ENCODE measurements at regions not wholly inside any gene's neighbourhood (a gene's known extent, or its start where the extent isn't known, plus 50 kb on each side); places are given as distances from the start of the nearest gene placed in this dataset.

DNA sequence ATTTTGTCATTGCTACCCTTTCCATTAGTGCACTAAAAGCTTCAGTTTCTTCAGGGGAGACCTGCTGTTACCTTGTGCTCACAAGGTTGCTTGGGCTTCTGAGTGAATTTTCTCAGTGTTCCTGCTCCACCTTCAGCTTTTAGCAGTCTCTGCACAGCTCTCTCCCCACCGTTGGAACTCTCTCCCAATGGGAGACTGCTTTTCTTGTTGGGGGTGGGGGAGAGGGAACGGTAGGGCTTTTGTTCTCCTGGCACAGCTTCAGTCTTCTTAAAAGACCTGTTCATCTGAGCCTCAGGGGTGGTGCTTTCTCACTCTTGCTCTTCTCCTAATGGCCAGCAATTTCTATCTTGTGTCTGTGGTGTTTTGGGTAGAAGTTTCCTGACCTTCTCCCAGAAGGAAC, 915.7 kb downstream of the EFNA5 start:
- CTCF ChIA-PET: interaction anchor here (1.1 kb wide), 1 partner anchor 55 kb away, joined by 3 read pairs; no protein-coding TSS in a partner anchor
- no peak overlapping the region for H3K9ac ChIP-seq (replicated peaks; ENCODE audit: extremely low read depth, insufficient read depth, low read length)
- H3K27ac ChIP-seq (ENCODE audit: insufficient read depth, low read depth, low read length): no peak overlapping the region
- FAIRE-seq: no peak
- H3K4me1 ChIP-seq (ENCODE audit: control insufficient read depth, extremely low read depth, insufficient read depth, low read length): no peaks in the 10 kb centered on the region
- no peaks in the 10 kb centered on the region for H4K20me1 ChIP-seq (replicated peaks; ENCODE audit: control insufficient read depth, extremely low read depth, insufficient read depth, low read length)
- no peaks in the 10 kb centered on the region for H3K9me1 ChIP-seq (replicated peaks; ENCODE audit: control insufficient read depth, extremely low read depth, insufficient read depth, low read length)
- no peaks in the 10 kb centered on the region for H3K27me3 ChIP-seq (ENCODE audit: control insufficient read depth in 2 of 2, insufficient read depth in 2 of 2, low read length in 2 of 2)
- H3K79me2 ChIP-seq (ENCODE audit: control insufficient read depth, insufficient read depth, low read length): no peaks in the 10 kb centered on the region
- no peaks in the 10 kb centered on the region for H3K36me3 ChIP-seq (ENCODE audit: control insufficient read depth in 2 of 2, extremely low read depth in 1 of 2, insufficient read depth in 2 of 2, low read length in 2 of 2)
- no peaks in the 10 kb centered on the region for H3K9me3 ChIP-seq (replicated peaks; ENCODE audit: control insufficient read depth, insufficient read depth, low read length)
- no peak for DNase-seq (ENCODE audit: low read depth, low spot score)
- H3K4me3 ChIP-seq (replicated peaks in 1 of 3; ENCODE audit: insufficient read depth in 1 of 3, low read depth in 1 of 3, low read length in 3 of 3): no peak overlapping the region
- POLR2A ChIA-PET: no interaction called here
- TF ChIP-seq MYC (IDR thresholded peaks at IDR 0.05; ENCODE audit: low read depth, low read length) (no peak), EZH2 (IDR thresholded peaks at IDR 0.05; ENCODE audit: borderline replicate concordance, low read depth, low read length, severe bottlenecking) (no peak), JUN (IDR thresholded peaks at IDR 0.05; ENCODE audit: borderline replicate concordance, insufficient read depth, insufficient read length, low read depth) (no peak), POLR2A (IDR thresholded peaks at IDR 0.05; ENCODE audit: low read depth, low read length) (no peak), GATA2 (IDR thresholded peaks at IDR 0.05; ENCODE audit: insufficient read depth, insufficient read length, low read depth, low read length) (no peak), FOS (IDR thresholded peaks at IDR 0.05; ENCODE audit: borderline replicate concordance, insufficient read depth, low read length) (no peak)
- TF ChIP-seq, protein P1, sequence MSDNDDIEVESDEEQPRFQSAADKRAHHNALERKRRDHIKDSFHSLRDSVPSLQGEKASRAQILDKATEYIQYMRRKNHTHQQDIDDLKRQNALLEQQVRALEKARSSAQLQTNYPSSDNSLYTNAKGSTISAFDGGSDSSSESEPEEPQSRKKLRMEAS (IDR thresholded peaks at IDR 0.05; ENCODE audit: insufficient read depth, insufficient read length): no peak
- no peak overlapping the region for H3K4me2 ChIP-seq (ENCODE audit: insufficient read depth, low read length)
- dilution Hi-C loops (cut with MboI; ENCODE audit: extremely low pct_ligation_motif_present, low sequenced_read_pairs) (no loop called here), intact Hi-C loops (cut with micrococcal nuclease) (loop anchor here (10.0 kb wide), 1 partner anchor 490 kb away; no protein-coding TSS in a partner anchor)
- no TSS peak for BruUV-seq (replicated peaks)
- no peak overlapping the region for H2AFZ ChIP-seq (ENCODE audit: low read depth, low read length)

DNA sequence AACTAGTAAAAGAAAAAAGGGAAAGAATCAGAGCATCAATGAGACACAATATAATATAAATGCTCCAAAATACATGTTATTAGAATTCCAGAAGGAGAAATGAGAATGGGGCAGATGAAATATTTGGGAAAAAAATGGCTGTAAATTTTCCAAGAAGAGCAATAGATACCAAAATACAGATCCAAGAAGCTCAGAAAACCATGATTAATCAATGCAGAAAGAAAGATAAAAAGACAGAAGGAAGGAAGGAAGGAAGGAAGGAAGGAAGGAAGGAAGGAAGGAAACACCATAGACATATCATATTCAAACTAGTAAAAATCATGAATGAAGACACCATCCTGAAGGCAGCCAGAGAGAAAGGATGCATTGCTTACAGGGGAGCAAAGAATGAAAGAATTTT, 920.9 kb downstream of the EFNA5 start:
- Histone ChIP-seq H3K27ac (ENCODE audit: insufficient read depth, low read depth, low read length) (no peak overlapping the region), H3K4me1 (ENCODE audit: control insufficient read depth, extremely low read depth, insufficient read depth, low read length) (no peaks in the 10 kb centered on the region), H3K79me2 (ENCODE audit: control insufficient read depth, insufficient read depth, low read length) (no peaks in the 10 kb centered on the region), H3K4me2 (ENCODE audit: insufficient read depth, low read length) (no peak overlapping the region), H3K27me3 (ENCODE audit: control insufficient read depth in 2 of 2, insufficient read depth in 2 of 2, low read length in 2 of 2) (no peaks in the 10 kb centered on the region), H4K20me1 (replicated peaks; ENCODE audit: control insufficient read depth, extremely low read depth, insufficient read depth, low read length) (no peaks in the 10 kb centered on the region), H3K9me3 (replicated peaks; ENCODE audit: control insufficient read depth, insufficient read depth, low read length) (no peaks in the 10 kb centered on the region), H3K9ac (replicated peaks; ENCODE audit: extremely low read depth, insufficient read depth, low read length) (no peak overlapping the region), H3K9me1 (replicated peaks; ENCODE audit: control insufficient read depth, extremely low read depth, insufficient read depth, low read length) (no peaks in the 10 kb centered on the region), H3K36me3 (ENCODE audit: control insufficient read depth in 2 of 2, extremely low read depth in 1 of 2, insufficient read depth in 2 of 2, low read length in 2 of 2) (no peaks in the 10 kb centered on the region), H3K4me3 (replicated peaks in 1 of 3; ENCODE audit: insufficient read depth in 1 of 3, low read depth in 1 of 3, low read length in 3 of 3) (no peak overlapping the region), H2AFZ (ENCODE audit: low read depth, low read length) (no peak overlapping the region)
- ChIA-PET POLR2A (no interaction called here), CTCF (interaction anchor here (2.4 kb wide), 1 partner anchor 16 kb away, joined by 6 read pairs; no protein-coding TSS in a partner anchor)
- no peak for DNase-seq (ENCODE audit: low read depth, low spot score)
- FAIRE-seq: no peak
- TF ChIP-seq GATA2 (IDR thresholded peaks at IDR 0.05; ENCODE audit: insufficient read depth, insufficient read length, low read depth, low read length): no peak
- no peak for TF ChIP-seq POLR2A (IDR thresholded peaks at IDR 0.05; ENCODE audit: low read depth, low read length)
- no peak for TF ChIP-seq FOS (IDR thresholded peaks at IDR 0.05; ENCODE audit: borderline replicate concordance, insufficient read depth, low read length)
- TF ChIP-seq JUN (IDR thresholded peaks at IDR 0.05; ENCODE audit: borderline replicate concordance, insufficient read depth, insufficient read length, low read depth): no peak
- TF ChIP-seq EZH2 (IDR thresholded peaks at IDR 0.05; ENCODE audit: borderline replicate concordance, low read depth, low read length, severe bottlenecking): no peak
- TF ChIP-seq, protein P1 (IDR thresholded peaks at IDR 0.05; ENCODE audit: insufficient read depth, insufficient read length): no peak
- TF ChIP-seq, protein P2, sequence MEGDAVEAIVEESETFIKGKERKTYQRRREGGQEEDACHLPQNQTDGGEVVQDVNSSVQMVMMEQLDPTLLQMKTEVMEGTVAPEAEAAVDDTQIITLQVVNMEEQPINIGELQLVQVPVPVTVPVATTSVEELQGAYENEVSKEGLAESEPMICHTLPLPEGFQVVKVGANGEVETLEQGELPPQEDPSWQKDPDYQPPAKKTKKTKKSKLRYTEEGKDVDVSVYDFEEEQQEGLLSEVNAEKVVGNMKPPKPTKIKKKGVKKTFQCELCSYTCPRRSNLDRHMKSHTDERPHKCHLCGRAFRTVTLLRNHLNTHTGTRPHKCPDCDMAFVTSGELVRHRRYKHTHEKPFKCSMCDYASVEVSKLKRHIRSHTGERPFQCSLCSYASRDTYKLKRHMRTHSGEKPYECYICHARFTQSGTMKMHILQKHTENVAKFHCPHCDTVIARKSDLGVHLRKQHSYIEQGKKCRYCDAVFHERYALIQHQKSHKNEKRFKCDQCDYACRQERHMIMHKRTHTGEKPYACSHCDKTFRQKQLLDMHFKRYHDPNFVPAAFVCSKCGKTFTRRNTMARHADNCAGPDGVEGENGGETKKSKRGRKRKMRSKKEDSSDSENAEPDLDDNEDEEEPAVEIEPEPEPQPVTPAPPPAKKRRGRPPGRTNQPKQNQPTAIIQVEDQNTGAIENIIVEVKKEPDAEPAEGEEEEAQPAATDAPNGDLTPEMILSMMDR (IDR thresholded peaks at IDR 0.05; ENCODE audit: extremely low read depth in 1 of 2, insufficient read depth in 1 of 2, low read depth in 1 of 2, low read length in 2 of 2): no peak
- no peak for TF ChIP-seq POLR2AphosphoS5 (IDR thresholded peaks at IDR 0.05; ENCODE audit: insufficient read depth, low read depth, low read length)
- no peak for TF ChIP-seq MYC (IDR thresholded peaks at IDR 0.05; ENCODE audit: low read depth, low read length)
- intact Hi-C loops (cut with micrococcal nuclease) (loop anchor here (10.0 kb wide), 1 partner anchor 485 kb away; no protein-coding TSS in a partner anchor), dilution Hi-C loops (cut with MboI; ENCODE audit: extremely low pct_ligation_motif_present, low sequenced_read_pairs) (no loop called here)
- no TSS peak for BruUV-seq (replicated peaks)

Measured in endothelial cell of umbilical vein (primary cell).